ENCODE measurements at regions not wholly inside any gene's neighbourhood (a gene's known extent, or its start where the extent isn't known, plus 50 kb on each side); places are given as distances from the start of the nearest gene placed in this dataset.
"Not testable (repeated sequence)": the region's sequence is repeated elsewhere in the genome, so short reads cannot be mapped to it uniquely, and the experiment has no call there.

GRCh38 chr3:90197383-90197782 lies 1090.0 kb downstream of the EPHA3 start:
- POLR2A ChIA-PET; H3K36me3 ChIP-seq (ENCODE audit: control insufficient read depth in 4 of 4, insufficient read depth in 4 of 4, low read length in 3 of 4); H3K4me1 ChIP-seq (ENCODE audit: control extremely low read depth in 1 of 4, control insufficient read depth in 4 of 4, insufficient read depth in 4 of 4, low read length in 3 of 4); H3K9me3 ChIP-seq (ENCODE audit: control extremely low read depth in 1 of 5, control insufficient read depth in 4 of 5, insufficient read depth in 2 of 5, low read depth in 1 of 5, low read length in 4 of 5); H3K27ac ChIP-seq (ENCODE audit: insufficient read depth in 1 of 2, low read depth in 1 of 2, low read length in 2 of 2, poor library complexity in 1 of 2, severe bottlenecking in 2 of 2); DNase-seq; H3K27me3 ChIP-seq (replicated peaks in 2 of 5; ENCODE audit: control insufficient read depth in 4 of 5, insufficient read depth in 5 of 5, low read length in 4 of 5); H3K4me3 ChIP-seq (ENCODE audit: control insufficient read depth in 1 of 7, extremely low read depth in 1 of 7, insufficient read depth in 4 of 7, low read depth in 2 of 7, low read length in 6 of 7): not testable (repeated sequence)
- CTCF ChIA-PET = interaction anchor here (1.1 kb wide), 1 partner anchor 15 kb away, joined by 3 read pairs; no protein-coding TSS in a partner anchor
- 88% methylated on average over 3 of the region's 4 CpGs for WGBS (ENCODE audit: insufficient coverage)

GRCh38 chr3:90202931-90203330 lies 1095.5 kb downstream of the EPHA3 start:
- H3K36me3 ChIP-seq (ENCODE audit: control insufficient read depth in 4 of 4, insufficient read depth in 4 of 4, low read length in 3 of 4); H3K4me3 ChIP-seq (ENCODE audit: control insufficient read depth in 1 of 7, extremely low read depth in 1 of 7, insufficient read depth in 4 of 7, low read depth in 2 of 7, low read length in 6 of 7); H3K9me3 ChIP-seq (ENCODE audit: control extremely low read depth in 1 of 5, control insufficient read depth in 4 of 5, insufficient read depth in 2 of 5, low read depth in 1 of 5, low read length in 4 of 5); CTCF ChIA-PET; H3K27me3 ChIP-seq (replicated peaks in 2 of 5; ENCODE audit: control insufficient read depth in 4 of 5, insufficient read depth in 5 of 5, low read length in 4 of 5); POLR2A ChIA-PET: not testable (repeated sequence)
- DNase-seq = peak; percentile 40 to 86 (median 65)
- Histone ChIP-seq H3K27ac (ENCODE audit: insufficient read depth in 1 of 2, low read depth in 1 of 2, low read length in 2 of 2, poor library complexity in 1 of 2, severe bottlenecking in 2 of 2) (peak overlapping the region in 1 of 2 experiments; percentile 14), H3K4me1 (ENCODE audit: control extremely low read depth in 1 of 4, control insufficient read depth in 4 of 4, insufficient read depth in 4 of 4, low read length in 3 of 4) (peaks cover 0 to 16% (median 2%) of the 10 kb centered on the region in 4 experiments)
- 0% methylated on average over 2 of the region's 2 CpGs for WGBS (ENCODE audit: insufficient coverage)

- H3K27ac ChIP-seq (ENCODE audit: insufficient read depth in 1 of 2, low read depth in 1 of 2, low read length in 2 of 2, poor library complexity in 1 of 2, severe bottlenecking in 2 of 2); H3K9me3 ChIP-seq (ENCODE audit: control extremely low read depth in 1 of 5, control insufficient read depth in 4 of 5, insufficient read depth in 2 of 5, low read depth in 1 of 5, low read length in 4 of 5); H3K36me3 ChIP-seq (ENCODE audit: control insufficient read depth in 4 of 4, insufficient read depth in 4 of 4, low read length in 3 of 4); DNase-seq; CTCF ChIA-PET; POLR2A ChIA-PET; H3K27me3 ChIP-seq (replicated peaks in 2 of 5; ENCODE audit: control insufficient read depth in 4 of 5, insufficient read depth in 5 of 5, low read length in 4 of 5); H3K4me3 ChIP-seq (ENCODE audit: control insufficient read depth in 1 of 7, extremely low read depth in 1 of 7, insufficient read depth in 4 of 7, low read depth in 2 of 7, low read length in 6 of 7): not testable (repeated sequence)
- H3K4me1 ChIP-seq (ENCODE audit: control extremely low read depth in 1 of 4, control insufficient read depth in 4 of 4, insufficient read depth in 4 of 4, low read length in 3 of 4) = peaks cover 0 to 15% (median 2%) of the 10 kb centered on the region in 4 experiments
- 100% methylated on average over 1 of the region's 2 CpGs for WGBS (ENCODE audit: insufficient coverage)
Observed at GRCh38 chr3:90206482-90206881, 1099.1 kb downstream of the EPHA3 start.

GRCh38 chr3:90207353-90208097 lies 1100.1 kb downstream of the EPHA3 start:
- CTCF ChIA-PET; H3K27me3 ChIP-seq (replicated peaks in 2 of 5; ENCODE audit: control insufficient read depth in 4 of 5, insufficient read depth in 5 of 5, low read length in 4 of 5); H3K36me3 ChIP-seq (ENCODE audit: control insufficient read depth in 4 of 4, insufficient read depth in 4 of 4, low read length in 3 of 4); POLR2A ChIA-PET; H3K9me3 ChIP-seq (ENCODE audit: control extremely low read depth in 1 of 5, control insufficient read depth in 4 of 5, insufficient read depth in 2 of 5, low read depth in 1 of 5, low read length in 4 of 5); H3K27ac ChIP-seq (ENCODE audit: insufficient read depth in 1 of 2, low read depth in 1 of 2, low read length in 2 of 2, poor library complexity in 1 of 2, severe bottlenecking in 2 of 2); DNase-seq; H3K4me1 ChIP-seq (ENCODE audit: control extremely low read depth in 1 of 4, control insufficient read depth in 4 of 4, insufficient read depth in 4 of 4, low read length in 3 of 4); H3K4me3 ChIP-seq (ENCODE audit: control insufficient read depth in 1 of 7, extremely low read depth in 1 of 7, insufficient read depth in 4 of 7, low read depth in 2 of 7, low read length in 6 of 7): not testable (repeated sequence)
- WGBS (ENCODE audit: insufficient coverage) = 75% methylated on average over 3 of the region's 5 CpGs

- ChIA-PET POLR2A (no interaction called here), CTCF (no interaction called here)
- Histone ChIP-seq H3K27me3 (replicated peaks in 2 of 5; ENCODE audit: control insufficient read depth in 4 of 5, insufficient read depth in 5 of 5, low read length in 4 of 5) (no peaks in the 10 kb centered on the region), H3K36me3 (ENCODE audit: control insufficient read depth in 4 of 4, insufficient read depth in 4 of 4, low read length in 3 of 4) (no peaks in the 10 kb centered on the region), H3K4me1 (ENCODE audit: control extremely low read depth in 1 of 4, control insufficient read depth in 4 of 4, insufficient read depth in 4 of 4, low read length in 3 of 4) (no peaks in the 10 kb centered on the region), H3K4me3 (ENCODE audit: control insufficient read depth in 1 of 7, extremely low read depth in 1 of 7, insufficient read depth in 4 of 7, low read depth in 2 of 7, low read length in 6 of 7) (no peak overlapping the region), H3K9me3 (ENCODE audit: control extremely low read depth in 1 of 5, control insufficient read depth in 4 of 5, insufficient read depth in 2 of 5, low read depth in 1 of 5, low read length in 4 of 5) (peaks cover 0 to 3% (median 0%) of the 10 kb centered on the region in 5 experiments), H3K27ac (ENCODE audit: insufficient read depth in 1 of 2, low read depth in 1 of 2, low read length in 2 of 2, poor library complexity in 1 of 2, severe bottlenecking in 2 of 2) (no peak overlapping the region)
- no CpG with 5 or more reads among the region's 4 CpGs for WGBS (ENCODE audit: insufficient coverage)
- DNase-seq = no peak
Observed at GRCh38 chr3:90221900-90222299, 1114.5 kb downstream of the EPHA3 start.

GRCh38 chr3:90241481-90241880 lies 1134.1 kb downstream of the EPHA3 start:
- no peak for DNase-seq
- POLR2A ChIA-PET = no interaction called here
- no peaks in the 10 kb centered on the region for H3K4me1 ChIP-seq (ENCODE audit: control extremely low read depth in 1 of 4, control insufficient read depth in 4 of 4, insufficient read depth in 4 of 4, low read length in 3 of 4)
- no CpG with 5 or more reads among the region's 1 CpG for WGBS (ENCODE audit: insufficient coverage)
- no peaks in the 10 kb centered on the region for H3K27me3 ChIP-seq (replicated peaks in 2 of 5; ENCODE audit: control insufficient read depth in 4 of 5, insufficient read depth in 5 of 5, low read length in 4 of 5)
- peaks cover 0 to 7% (median 0%) of the 10 kb centered on the region in 5 experiments for H3K9me3 ChIP-seq (ENCODE audit: control extremely low read depth in 1 of 5, control insufficient read depth in 4 of 5, insufficient read depth in 2 of 5, low read depth in 1 of 5, low read length in 4 of 5)
- no peaks in the 10 kb centered on the region for H3K36me3 ChIP-seq (ENCODE audit: control insufficient read depth in 4 of 4, insufficient read depth in 4 of 4, low read length in 3 of 4)
- no peak overlapping the region for H3K27ac ChIP-seq (ENCODE audit: insufficient read depth in 1 of 2, low read depth in 1 of 2, low read length in 2 of 2, poor library complexity in 1 of 2, severe bottlenecking in 2 of 2)
- CTCF ChIA-PET = no interaction called here
- H3K4me3 ChIP-seq (ENCODE audit: control insufficient read depth in 1 of 7, extremely low read depth in 1 of 7, insufficient read depth in 4 of 7, low read depth in 2 of 7, low read length in 6 of 7) = no peak overlapping the region

- DNase-seq = peak in 2 of 3 donors; percentile 1 to 21
- ChIA-PET POLR2A (no interaction called here), CTCF (no interaction called here)
- H3K27me3 ChIP-seq (replicated peaks in 2 of 5; ENCODE audit: control insufficient read depth in 4 of 5, insufficient read depth in 5 of 5, low read length in 4 of 5) = no peaks in the 10 kb centered on the region
- no peaks in the 10 kb centered on the region for H3K36me3 ChIP-seq (ENCODE audit: control insufficient read depth in 4 of 4, insufficient read depth in 4 of 4, low read length in 3 of 4)
- no peak overlapping the region for H3K27ac ChIP-seq (ENCODE audit: insufficient read depth in 1 of 2, low read depth in 1 of 2, low read length in 2 of 2, poor library complexity in 1 of 2, severe bottlenecking in 2 of 2)
- no peaks in the 10 kb centered on the region for H3K9me3 ChIP-seq (ENCODE audit: control extremely low read depth in 1 of 5, control insufficient read depth in 4 of 5, insufficient read depth in 2 of 5, low read depth in 1 of 5, low read length in 4 of 5)
- no peaks in the 10 kb centered on the region for H3K4me1 ChIP-seq (ENCODE audit: control extremely low read depth in 1 of 4, control insufficient read depth in 4 of 4, insufficient read depth in 4 of 4, low read length in 3 of 4)
- no peak overlapping the region for H3K4me3 ChIP-seq (ENCODE audit: control insufficient read depth in 1 of 7, extremely low read depth in 1 of 7, insufficient read depth in 4 of 7, low read depth in 2 of 7, low read length in 6 of 7)
- no CpG with 5 or more reads among the region's 2 CpGs for WGBS (ENCODE audit: insufficient coverage)
Observed at GRCh38 chr3:90253131-90253530, 1145.7 kb downstream of the EPHA3 start.

All from common myeloid progenitor, CD34-positive (primary cell).